ENCODE measurements at regions not wholly inside any gene's neighbourhood (a gene's known extent, or its start where the extent isn't known, plus 50 kb on each side); places are given as distances from the start of the nearest gene placed in this dataset.

DNA sequence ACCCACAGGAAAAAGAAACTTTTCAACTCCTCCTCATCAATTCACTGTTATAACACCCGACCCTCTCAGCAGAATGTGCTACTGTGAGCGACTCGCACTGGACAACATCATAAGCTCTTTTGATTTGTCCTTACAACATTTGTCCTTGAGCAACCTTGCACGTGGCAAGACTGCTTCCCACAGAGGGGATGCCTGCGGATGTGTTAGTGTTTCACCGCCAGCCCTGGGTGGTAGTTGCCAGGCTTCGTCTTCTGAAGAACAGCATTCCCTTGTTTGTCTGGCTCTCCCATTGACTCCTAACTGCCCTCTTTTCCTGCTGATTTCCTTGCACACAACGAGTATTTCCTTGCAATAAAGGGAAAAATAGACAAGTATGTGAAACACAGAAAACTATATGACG is 111.4 kb upstream of the SLC7A1 start:
- TF ChIP-seq, protein P1, sequence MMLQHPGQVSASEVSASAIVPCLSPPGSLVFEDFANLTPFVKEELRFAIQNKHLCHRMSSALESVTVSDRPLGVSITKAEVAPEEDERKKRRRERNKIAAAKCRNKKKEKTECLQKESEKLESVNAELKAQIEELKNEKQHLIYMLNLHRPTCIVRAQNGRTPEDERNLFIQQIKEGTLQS (IDR thresholded peaks at IDR 0.05): no peak
- TF ChIP-seq HNF4G (IDR thresholded peaks at IDR 0.05) (no peak), SP1 (IDR thresholded peaks at IDR 0.05) (no peak)
- TF ChIP-seq, protein P2, sequence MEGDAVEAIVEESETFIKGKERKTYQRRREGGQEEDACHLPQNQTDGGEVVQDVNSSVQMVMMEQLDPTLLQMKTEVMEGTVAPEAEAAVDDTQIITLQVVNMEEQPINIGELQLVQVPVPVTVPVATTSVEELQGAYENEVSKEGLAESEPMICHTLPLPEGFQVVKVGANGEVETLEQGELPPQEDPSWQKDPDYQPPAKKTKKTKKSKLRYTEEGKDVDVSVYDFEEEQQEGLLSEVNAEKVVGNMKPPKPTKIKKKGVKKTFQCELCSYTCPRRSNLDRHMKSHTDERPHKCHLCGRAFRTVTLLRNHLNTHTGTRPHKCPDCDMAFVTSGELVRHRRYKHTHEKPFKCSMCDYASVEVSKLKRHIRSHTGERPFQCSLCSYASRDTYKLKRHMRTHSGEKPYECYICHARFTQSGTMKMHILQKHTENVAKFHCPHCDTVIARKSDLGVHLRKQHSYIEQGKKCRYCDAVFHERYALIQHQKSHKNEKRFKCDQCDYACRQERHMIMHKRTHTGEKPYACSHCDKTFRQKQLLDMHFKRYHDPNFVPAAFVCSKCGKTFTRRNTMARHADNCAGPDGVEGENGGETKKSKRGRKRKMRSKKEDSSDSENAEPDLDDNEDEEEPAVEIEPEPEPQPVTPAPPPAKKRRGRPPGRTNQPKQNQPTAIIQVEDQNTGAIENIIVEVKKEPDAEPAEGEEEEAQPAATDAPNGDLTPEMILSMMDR (IDR thresholded peaks at IDR 0.05; ENCODE audit: low read depth, low read length, missing input control): no peak
- TF ChIP-seq, protein P3, sequence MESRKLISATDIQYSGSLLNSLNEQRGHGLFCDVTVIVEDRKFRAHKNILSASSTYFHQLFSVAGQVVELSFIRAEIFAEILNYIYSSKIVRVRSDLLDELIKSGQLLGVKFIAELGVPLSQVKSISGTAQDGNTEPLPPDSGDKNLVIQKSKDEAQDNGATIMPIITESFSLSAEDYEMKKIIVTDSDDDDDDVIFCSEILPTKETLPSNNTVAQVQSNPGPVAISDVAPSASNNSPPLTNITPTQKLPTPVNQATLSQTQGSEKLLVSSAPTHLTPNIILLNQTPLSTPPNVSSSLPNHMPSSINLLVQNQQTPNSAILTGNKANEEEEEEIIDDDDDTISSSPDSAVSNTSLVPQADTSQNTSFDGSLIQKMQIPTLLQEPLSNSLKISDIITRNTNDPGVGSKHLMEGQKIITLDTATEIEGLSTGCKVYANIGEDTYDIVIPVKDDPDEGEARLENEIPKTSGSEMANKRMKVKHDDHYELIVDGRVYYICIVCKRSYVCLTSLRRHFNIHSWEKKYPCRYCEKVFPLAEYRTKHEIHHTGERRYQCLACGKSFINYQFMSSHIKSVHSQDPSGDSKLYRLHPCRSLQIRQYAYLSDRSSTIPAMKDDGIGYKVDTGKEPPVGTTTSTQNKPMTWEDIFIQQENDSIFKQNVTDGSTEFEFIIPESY (IDR thresholded peaks at IDR 0.05): no peak
- TF ChIP-seq, protein P4, sequence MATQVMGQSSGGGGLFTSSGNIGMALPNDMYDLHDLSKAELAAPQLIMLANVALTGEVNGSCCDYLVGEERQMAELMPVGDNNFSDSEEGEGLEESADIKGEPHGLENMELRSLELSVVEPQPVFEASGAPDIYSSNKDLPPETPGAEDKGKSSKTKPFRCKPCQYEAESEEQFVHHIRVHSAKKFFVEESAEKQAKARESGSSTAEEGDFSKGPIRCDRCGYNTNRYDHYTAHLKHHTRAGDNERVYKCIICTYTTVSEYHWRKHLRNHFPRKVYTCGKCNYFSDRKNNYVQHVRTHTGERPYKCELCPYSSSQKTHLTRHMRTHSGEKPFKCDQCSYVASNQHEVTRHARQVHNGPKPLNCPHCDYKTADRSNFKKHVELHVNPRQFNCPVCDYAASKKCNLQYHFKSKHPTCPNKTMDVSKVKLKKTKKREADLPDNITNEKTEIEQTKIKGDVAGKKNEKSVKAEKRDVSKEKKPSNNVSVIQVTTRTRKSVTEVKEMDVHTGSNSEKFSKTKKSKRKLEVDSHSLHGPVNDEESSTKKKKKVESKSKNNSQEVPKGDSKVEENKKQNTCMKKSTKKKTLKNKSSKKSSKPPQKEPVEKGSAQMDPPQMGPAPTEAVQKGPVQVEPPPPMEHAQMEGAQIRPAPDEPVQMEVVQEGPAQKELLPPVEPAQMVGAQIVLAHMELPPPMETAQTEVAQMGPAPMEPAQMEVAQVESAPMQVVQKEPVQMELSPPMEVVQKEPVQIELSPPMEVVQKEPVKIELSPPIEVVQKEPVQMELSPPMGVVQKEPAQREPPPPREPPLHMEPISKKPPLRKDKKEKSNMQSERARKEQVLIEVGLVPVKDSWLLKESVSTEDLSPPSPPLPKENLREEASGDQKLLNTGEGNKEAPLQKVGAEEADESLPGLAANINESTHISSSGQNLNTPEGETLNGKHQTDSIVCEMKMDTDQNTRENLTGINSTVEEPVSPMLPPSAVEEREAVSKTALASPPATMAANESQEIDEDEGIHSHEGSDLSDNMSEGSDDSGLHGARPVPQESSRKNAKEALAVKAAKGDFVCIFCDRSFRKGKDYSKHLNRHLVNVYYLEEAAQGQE (IDR thresholded peaks at IDR 0.05): no peak

Data from liver (tissue), 3 donors.